Natural killer cell (primary cell): ENCODE measurements at regions not wholly inside any gene's neighbourhood (a gene's known extent, or its start where the extent isn't known, plus 50 kb on each side); places are given as distances from the start of the nearest gene placed in this dataset.

ENCODE experiments used
- ATAC-seq, 3 donors: fragments of 150-1000 bp in 2 of 3; fragments of 200-7000 bp in 1 of 3; cut with Tn5 transposase; 1 replicate in 1 of 3; 2 replicates in 2 of 3; pipeline ENCODE4 v1.10.0; 2021; ENCODE audit warnings: mild to moderate bottlenecking in 2 of 3, moderate library complexity in 2 of 3
- DNase-seq, 2 donors: peaks; one replicate each; pipeline versions ENCODE4 v3.0.0 to v3.0.0-alpha.2; 2013 to 2021; ENCODE audit warnings: mixed read lengths in 1 of 2
- H3K27ac ChIP-seq: one replicate; pipeline ENCODE4 v1.5.1; 2013; ENCODE audit warnings: mild to moderate bottlenecking, low read length
- H3K27me3 ChIP-seq: one replicate; pipeline ENCODE4 v1.6.1; 2013; ENCODE audit warnings: low read length; ENCODE audit not compliant: control insufficient read depth, insufficient read depth
- H3K36me3 ChIP-seq: one replicate; pipeline ENCODE4 v1.6.1; 2013; ENCODE audit warnings: low read length; ENCODE audit not compliant: control insufficient read depth, insufficient read depth
- H3K4me1 ChIP-seq: one replicate; pipeline ENCODE4 v1.6.1; 2013; ENCODE audit warnings: low read length; ENCODE audit not compliant: control insufficient read depth, insufficient read depth
- H3K4me3 ChIP-seq: one replicate; pipeline ENCODE4 v1.5.1; 2013; ENCODE audit warnings: low read length
- H3K9me3 ChIP-seq: one replicate; pipeline ENCODE4 v1.6.1; 2013; ENCODE audit warnings: low read length; ENCODE audit not compliant: control insufficient read depth, insufficient read depth
- H3K27ac Mint-ChIP-seq, 2 donors: one replicate each; pipeline ENCODE4 v1.8.0; 2022; ENCODE audit warnings: mild to moderate bottlenecking in 2 of 2, mixed read lengths in 2 of 2, moderate library complexity in 1 of 2
- H3K27me3 Mint-ChIP-seq, 2 donors: one replicate each; pipeline ENCODE4 v1.8.0; 2022; ENCODE audit warnings: low read depth in 2 of 2, mixed read lengths in 2 of 2
- H3K36me3 Mint-ChIP-seq: one replicate; pipeline ENCODE4 v1.8.0; 2022; ENCODE audit warnings: mixed read lengths
- H3K4me1 Mint-ChIP-seq, 2 donors: one replicate each; pipeline ENCODE4 v1.8.0; 2022; ENCODE audit warnings: mixed read lengths in 2 of 2
- H3K4me3 Mint-ChIP-seq: one replicate; pipeline ENCODE4 v1.8.0; 2022; ENCODE audit warnings: mild to moderate bottlenecking, moderate library complexity, mixed read lengths
- H3K9me3 Mint-ChIP-seq, 2 donors: one replicate each; pipeline ENCODE4 v1.8.0; 2022; ENCODE audit warnings: mixed read lengths in 2 of 2
- CTCF ChIP-seq: fragments of 200-600 bp; IDR thresholded peaks from one replicate; pipeline ENCODE4 v1.8.0; 2022; ENCODE audit warnings: antibody characterized with exemption
- WGBS: methylation state at CpG from one replicate; pipeline ENCODE4 v1.1.7; 2013; ENCODE audit warnings: missing lambda C conversion rate; ENCODE audit not compliant: insufficient coverage; 5-methylcytosine and 5-hydroxymethylcytosine counted together
- intact Hi-C: fragments of 100-400 bp; cut with micrococcal nuclease; formaldehyde crosslinking; loops from one replicate; pipeline ENCODE4 v1.14.2; 2022

DNA sequence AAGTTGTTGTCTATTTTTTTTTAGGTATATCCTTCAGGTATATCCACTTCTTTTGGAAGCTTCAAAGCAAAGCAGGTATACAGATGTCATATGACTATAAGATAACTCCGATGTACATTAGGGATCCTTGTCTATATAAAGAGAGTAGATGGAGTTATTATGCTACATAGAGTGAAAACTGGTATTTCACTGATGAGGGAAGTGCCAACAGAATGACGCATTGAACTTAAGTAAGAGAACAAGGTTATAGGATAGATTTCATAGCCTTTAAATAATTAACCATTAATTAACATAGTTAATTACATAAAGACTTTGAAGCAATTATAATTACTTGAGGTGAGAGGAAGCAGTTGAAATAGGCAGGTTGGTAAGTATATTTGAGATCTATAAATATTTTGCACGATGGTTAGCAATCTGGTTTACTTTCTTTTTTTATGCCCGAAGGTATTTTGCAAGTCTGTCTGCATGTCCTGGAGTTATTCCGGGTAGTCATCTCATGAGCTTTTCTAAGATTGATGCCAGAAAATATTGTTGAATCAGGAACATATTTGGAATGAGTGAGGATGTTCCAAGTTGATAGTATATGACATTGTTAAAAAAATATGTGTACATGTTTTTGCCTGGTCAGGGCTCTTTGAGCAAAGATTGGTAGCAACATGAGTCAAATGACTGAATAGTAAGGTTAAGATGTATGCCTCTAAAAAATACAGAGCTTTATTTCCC, 299.5 kb upstream of the KCNMB2 start:
- H3K36me3 Mint-ChIP-seq = no peaks in the 10 kb centered on the region
- no peak overlapping the region for H3K4me3 Mint-ChIP-seq
- ATAC-seq (no peak), DNase-seq (no peak)
- no peaks in the 10 kb centered on the region for H3K27me3 ChIP-seq
- 92% methylated on average over 4 of the region's 5 CpGs for WGBS
- intact Hi-C loops = no loop called here
- peaks cover 6 to 13% of the 10 kb centered on the region in 2 donors for H3K27me3 Mint-ChIP-seq
- H3K4me3 ChIP-seq = no peak overlapping the region
- H3K4me1 Mint-ChIP-seq = no peaks in the 10 kb centered on the region
- H3K4me1 ChIP-seq = no peaks in the 10 kb centered on the region
- TF ChIP-seq CTCF = no peak
- no peaks in the 10 kb centered on the region for H3K9me3 Mint-ChIP-seq
- no peaks in the 10 kb centered on the region for H3K36me3 ChIP-seq
- H3K9me3 ChIP-seq = no peaks in the 10 kb centered on the region
- H3K27ac ChIP-seq = no peak overlapping the region
- H3K27ac Mint-ChIP-seq = no peak overlapping the region

DNA sequence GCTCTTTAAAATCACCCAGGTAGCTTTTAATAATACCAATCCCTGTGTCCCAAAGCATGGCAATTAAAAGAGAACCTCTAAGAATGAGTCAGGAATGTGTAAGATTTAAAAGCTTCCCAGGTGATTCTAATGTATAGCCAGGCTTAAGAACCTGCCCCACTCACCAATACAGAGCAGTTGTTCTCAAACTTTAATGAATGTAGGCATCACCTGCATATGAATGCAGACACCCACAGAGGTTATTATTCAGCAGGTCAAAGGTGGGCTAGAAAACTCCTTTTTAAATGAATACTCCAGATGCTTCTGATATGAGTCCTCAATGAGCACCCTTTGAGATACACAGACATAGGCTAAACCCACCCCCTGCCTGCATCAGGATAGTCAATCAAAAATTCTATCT, 298.1 kb upstream of the KCNMB2 start:
- Mint-ChIP-seq H3K4me1 (no peaks in the 10 kb centered on the region), H3K9me3 (no peaks in the 10 kb centered on the region), H3K27ac (no peak overlapping the region)

DNA sequence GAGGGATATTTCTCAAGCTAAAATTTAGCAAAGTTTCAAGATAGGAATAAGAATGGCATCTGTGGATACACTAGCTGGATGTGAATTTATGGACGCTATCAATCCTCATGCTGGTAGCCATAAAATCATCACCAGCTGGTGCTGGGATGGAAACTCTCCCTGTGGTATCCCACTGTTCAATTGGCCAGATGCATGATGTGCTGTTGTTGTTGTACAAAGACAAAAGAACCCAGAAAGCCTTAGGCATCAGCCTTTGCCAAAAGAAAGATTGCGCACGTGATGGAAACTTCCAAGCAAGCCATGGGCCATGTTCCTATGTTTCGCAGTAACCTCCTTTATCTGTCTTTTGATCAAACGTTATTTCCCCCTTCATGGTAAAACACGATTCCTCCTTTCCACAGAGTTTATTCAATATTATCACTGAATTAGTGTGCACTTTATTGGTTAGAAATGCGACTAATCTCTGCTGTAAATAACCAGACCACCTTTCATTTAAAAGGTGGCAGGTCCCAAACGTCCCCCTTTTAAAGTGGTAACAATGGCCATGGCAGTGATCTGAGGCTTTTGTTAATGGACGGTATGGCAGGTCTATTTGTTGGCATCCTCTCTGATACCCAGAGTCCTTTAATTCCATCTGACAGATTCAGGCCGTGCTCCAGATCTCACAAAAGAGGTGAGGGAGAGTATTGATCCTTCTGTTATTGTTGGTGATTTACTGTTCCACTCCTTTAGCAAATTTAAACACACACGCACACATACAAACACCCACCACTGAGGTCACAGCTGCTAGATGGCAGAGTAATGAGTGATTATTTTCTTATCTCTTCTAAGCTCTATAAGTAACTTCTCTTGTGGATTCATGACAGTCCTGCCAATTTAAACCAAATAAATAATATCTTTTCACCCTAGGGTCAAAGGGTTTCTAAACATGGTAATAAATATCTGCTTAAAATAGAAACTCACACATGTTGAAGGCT, 291.2 kb upstream of the KCNMB2 start:
- no peak for TF ChIP-seq CTCF
- Histone ChIP-seq H3K4me3 (no peak overlapping the region), H3K9me3 (no peaks in the 10 kb centered on the region), H3K4me1 (no peaks in the 10 kb centered on the region), H3K27ac (no peak overlapping the region), H3K27me3 (no peaks in the 10 kb centered on the region), H3K36me3 (no peaks in the 10 kb centered on the region)
- Mint-ChIP-seq H3K4me1 (no peaks in the 10 kb centered on the region), H3K36me3 (no peaks in the 10 kb centered on the region), H3K27ac (no peak overlapping the region), H3K4me3 (no peak overlapping the region), H3K9me3 (no peaks in the 10 kb centered on the region), H3K27me3 (peaks cover 0 to 12% of the 10 kb centered on the region in 2 donors)
- intact Hi-C loops = no loop called here
- ATAC-seq (no peak), DNase-seq (no peak)
- 93% methylated on average over 9 of the region's 11 CpGs for WGBS

More for the DNA sequence above, 298.1 kb upstream of the KCNMB2 start:
- H3K27ac ChIP-seq = no peak overlapping the region
- DNase-seq (no peak), ATAC-seq (no peak)
- H3K27me3 Mint-ChIP-seq = peaks cover 6 to 13% of the 10 kb centered on the region in 2 donors
- no peaks in the 10 kb centered on the region for H3K36me3 Mint-ChIP-seq
- no peaks in the 10 kb centered on the region for H3K4me1 ChIP-seq
- intact Hi-C loops = no loop called here
- H3K27me3 ChIP-seq = no peaks in the 10 kb centered on the region
- no peaks in the 10 kb centered on the region for H3K9me3 ChIP-seq
- H3K4me3 ChIP-seq = no peak overlapping the region
- no peak for TF ChIP-seq CTCF
- H3K36me3 ChIP-seq = no peaks in the 10 kb centered on the region
- H3K4me3 Mint-ChIP-seq = no peak overlapping the region
